Progenitor cell of endocrine pancreas (in vitro differentiated cells): ENCODE measurements at regions not wholly inside any gene's neighbourhood (a gene's known extent, or its start where the extent isn't known, plus 50 kb on each side); places are given as distances from the start of the nearest gene placed in this dataset.

Experiments used
- DNase-seq: peaks from one replicate; pipeline ENCODE4 v3.0.0; 2021; ENCODE audit warnings: low spot score; ENCODE audit not compliant: unreplicated experiment
- H3K27ac Mint-ChIP-seq: 2 replicates; pipeline ENCODE4 v1.8.0; 2021; ENCODE audit warnings: mild to moderate bottlenecking, moderate library complexity, mixed read lengths
- H3K27me3 Mint-ChIP-seq: 2 replicates; pipeline ENCODE4 v1.8.0; 2021; ENCODE audit warnings: mixed read lengths
- H3K36me3 Mint-ChIP-seq: 2 replicates; pipeline ENCODE4 v1.8.0; 2022; ENCODE audit warnings: mixed read lengths; ENCODE audit not compliant: insufficient read depth
- H3K4me1 Mint-ChIP-seq: 2 replicates; pipeline ENCODE4 v1.8.0; 2021; ENCODE audit warnings: low read depth, mixed read lengths
- H3K4me3 Mint-ChIP-seq: 2 replicates; pipeline ENCODE4 v1.8.0; 2021; ENCODE audit warnings: low read depth, mild to moderate bottlenecking, moderate library complexity, mixed read lengths
- H3K9me3 Mint-ChIP-seq: 2 replicates; pipeline ENCODE4 v1.8.0; 2021; ENCODE audit warnings: low read depth, mixed read lengths
- CTCF ChIP-seq: fragments of 200-600 bp; sonication (generic); IDR thresholded peaks from one replicate; pipeline ENCODE4 v1.5.0; 2021; ENCODE audit warnings: antibody characterized with exemption, mild to moderate bottlenecking; ENCODE audit not compliant: unreplicated experiment

- Mint-ChIP-seq H3K27me3 (peaks cover 18% of the 10 kb centered on the region), H3K4me1 (no peaks in the 10 kb centered on the region), H3K9me3 (peaks cover 15% of the 10 kb centered on the region), H3K27ac (no peak overlapping the region), H3K4me3 (no peak overlapping the region), H3K36me3 (no peaks in the 10 kb centered on the region)
- no peak for TF ChIP-seq CTCF
- DNase-seq, result no peak
Measured at GRCh38 chr17:77654850-77655249, 303.7 kb upstream of the TNRC6C start.

- DNase-seq, result no peak
Measured at GRCh38 chr17:77656054-77656453, 302.4 kb upstream of the TNRC6C start.

GRCh38 chr17:77657839-77658238 is 300.7 kb upstream of the TNRC6C start:
- Mint-ChIP-seq H3K4me1 (no peaks in the 10 kb centered on the region), H3K27me3 (peaks cover 27% of the 10 kb centered on the region), H3K36me3 (no peaks in the 10 kb centered on the region), H3K9me3 (peaks cover 8% of the 10 kb centered on the region), H3K4me3 (no peak overlapping the region), H3K27ac (no peak overlapping the region)
- TF ChIP-seq CTCF, result no peak
- no peak for DNase-seq

More at GRCh38 chr17:77656054-77656453, 302.4 kb upstream of the TNRC6C start:
- Mint-ChIP-seq H3K4me1 (no peaks in the 10 kb centered on the region), H3K9me3 (peaks cover 12% of the 10 kb centered on the region), H3K27ac (no peak overlapping the region), H3K4me3 (no peak overlapping the region), H3K27me3 (peaks cover 23% of the 10 kb centered on the region), H3K36me3 (no peaks in the 10 kb centered on the region)
- TF ChIP-seq CTCF, result no peak

- Mint-ChIP-seq H3K4me3 (no peak overlapping the region), H3K36me3 (no peaks in the 10 kb centered on the region), H3K27me3 (peaks cover 15% of the 10 kb centered on the region), H3K9me3 (peaks cover 10% of the 10 kb centered on the region), H3K4me1 (no peaks in the 10 kb centered on the region), H3K27ac (no peak overlapping the region)
- TF ChIP-seq CTCF, result no peak
- no peak for DNase-seq
Measured at GRCh38 chr17:77660524-77660923, 298.0 kb upstream of the TNRC6C start.

GRCh38 chr17:77662833-77663232 is 295.7 kb upstream of the TNRC6C start:
- no peak for DNase-seq
- no peaks in the 10 kb centered on the region for H3K4me1 Mint-ChIP-seq
- H3K4me3 Mint-ChIP-seq, result no peak overlapping the region
- H3K9me3 Mint-ChIP-seq, result peaks cover 10% of the 10 kb centered on the region
- no peaks in the 10 kb centered on the region for H3K36me3 Mint-ChIP-seq
- H3K27me3 Mint-ChIP-seq, result peaks cover 12% of the 10 kb centered on the region
- TF ChIP-seq CTCF, result no peak
- H3K27ac Mint-ChIP-seq, result no peak overlapping the region
